ENCODE measurements at regions not wholly inside any gene's neighbourhood (a gene's known extent, or its start where the extent isn't known, plus 50 kb on each side); places are given as distances from the start of the nearest gene placed in this dataset.

DNA sequence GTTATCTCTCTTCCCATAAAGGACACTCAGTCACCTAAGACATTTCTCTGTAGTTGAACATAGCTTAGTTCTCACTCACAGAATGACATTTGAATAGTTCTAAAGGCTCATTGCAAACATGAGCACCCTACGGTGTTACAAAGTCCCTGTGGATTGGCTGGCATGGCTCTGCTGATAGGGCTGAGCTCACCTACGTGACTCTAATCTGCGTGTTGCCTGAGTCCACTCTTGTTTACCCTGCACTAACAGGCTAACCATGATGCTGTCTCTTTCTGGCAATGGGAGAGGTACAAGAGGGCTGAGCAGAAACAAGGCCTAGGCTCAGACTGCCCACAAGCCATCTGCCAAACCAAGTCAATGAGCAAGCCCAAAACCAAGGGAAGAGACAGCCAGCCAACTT lies 103.6 kb downstream of the PALM2AKAP2 start:
- no peak for DNase-seq (ENCODE audit: low read depth, low spot score)

DNA sequence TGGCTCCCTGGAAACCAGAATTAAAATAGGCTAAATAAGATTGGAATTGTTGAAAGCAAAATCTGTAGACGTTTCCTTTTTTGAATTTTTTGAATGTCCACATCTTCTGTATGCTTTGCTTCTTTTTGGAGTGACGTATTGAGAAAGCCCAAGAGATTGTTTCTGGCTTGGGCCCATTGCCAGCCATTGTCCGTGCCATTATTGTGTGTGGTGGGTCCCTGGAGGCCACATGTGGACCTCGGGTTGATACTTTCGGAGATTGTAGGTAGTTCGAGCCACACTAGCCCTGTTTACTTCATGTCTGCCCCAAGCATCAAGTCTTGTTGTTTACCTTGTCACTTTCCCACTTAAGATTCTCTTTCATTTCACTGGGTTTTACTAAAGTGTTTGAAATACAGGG lies 106.0 kb downstream of the PALM2AKAP2 start:
- DNase-seq (ENCODE audit: low read depth, low spot score), result no peak

DNA sequence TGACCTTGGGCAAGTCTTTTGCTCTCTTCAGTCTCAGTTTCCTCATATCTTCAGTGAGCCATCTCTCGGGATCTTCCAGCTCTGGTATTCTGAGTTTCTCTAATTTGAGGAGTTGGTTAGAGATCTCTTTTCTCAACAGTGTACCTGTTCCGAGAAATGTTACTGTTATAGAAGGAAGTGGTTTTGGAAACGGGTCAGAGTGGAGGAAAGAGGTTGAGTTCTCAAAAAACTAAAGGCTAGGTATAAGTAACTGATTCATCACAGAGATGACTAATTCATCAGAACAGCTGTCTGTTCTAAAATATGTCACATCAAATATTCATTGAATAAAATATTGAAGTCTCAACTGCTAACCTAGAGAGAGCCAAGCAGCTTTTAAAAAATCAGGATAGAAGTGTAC lies 106.6 kb downstream of the PALM2AKAP2 start:
- DNase-seq (ENCODE audit: low read depth, low spot score), result no peak

DNA sequence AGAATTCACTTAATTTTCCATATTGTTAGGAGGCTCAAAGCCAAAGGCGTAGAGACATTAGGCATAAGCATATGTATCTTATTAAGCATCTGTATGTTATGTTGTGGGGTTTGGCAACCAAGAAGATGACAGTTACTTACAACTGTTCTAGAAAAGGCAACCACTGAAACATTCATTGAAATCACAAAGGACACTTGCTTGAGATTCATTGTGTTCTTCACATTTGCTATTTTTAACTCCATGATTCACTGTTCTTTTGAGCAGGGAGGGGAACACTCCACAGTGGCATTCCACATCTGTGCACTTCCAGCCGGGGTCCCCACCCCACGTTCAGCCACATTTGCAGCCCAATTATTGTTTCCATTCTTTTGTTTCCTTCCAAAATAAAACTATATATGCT lies 107.1 kb downstream of the PALM2AKAP2 start:
- no peak for DNase-seq (ENCODE audit: low read depth, low spot score)

DNA sequence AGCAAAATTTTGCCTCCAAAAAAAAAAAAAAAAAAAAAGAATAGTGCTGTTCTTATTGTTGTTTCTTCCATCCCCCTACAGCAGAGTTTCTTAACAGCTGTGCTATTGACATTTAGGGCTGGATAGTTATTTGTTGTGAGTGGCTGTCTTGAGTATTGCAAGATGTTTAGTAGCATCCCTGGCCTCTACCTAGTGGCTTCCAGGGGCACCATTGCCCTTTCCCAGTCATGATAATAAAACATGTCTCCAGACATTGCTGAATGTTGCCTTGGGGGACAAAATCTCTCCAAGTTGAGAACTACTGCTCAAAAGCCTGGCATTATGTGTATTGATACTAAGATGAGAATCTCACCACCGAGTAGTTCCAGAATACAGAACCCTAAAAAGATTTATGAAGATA lies 108.7 kb downstream of the PALM2AKAP2 start:
- no peak for DNase-seq (ENCODE audit: low read depth, low spot score)

DNA sequence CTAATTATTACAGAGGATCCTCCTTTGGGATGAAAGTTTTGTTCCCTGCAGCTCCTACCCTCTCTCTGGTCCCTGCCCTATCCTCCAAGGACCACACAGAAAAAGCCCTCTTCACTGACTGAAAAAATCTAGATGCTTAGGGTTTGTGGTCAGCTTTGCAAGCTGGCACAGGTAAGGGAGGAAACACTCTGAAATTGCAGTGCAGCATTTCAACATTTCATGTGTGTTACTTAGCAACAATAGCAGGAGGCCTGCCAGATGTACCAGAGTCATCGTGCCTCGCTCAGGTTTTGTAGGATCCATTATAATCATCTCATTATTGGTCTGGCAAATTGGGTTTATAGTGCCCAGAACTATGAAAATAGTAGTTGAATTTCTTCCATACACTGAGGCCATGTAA lies 109.5 kb downstream of the PALM2AKAP2 start:
- no peak for DNase-seq (ENCODE audit: low read depth, low spot score)

DNA sequence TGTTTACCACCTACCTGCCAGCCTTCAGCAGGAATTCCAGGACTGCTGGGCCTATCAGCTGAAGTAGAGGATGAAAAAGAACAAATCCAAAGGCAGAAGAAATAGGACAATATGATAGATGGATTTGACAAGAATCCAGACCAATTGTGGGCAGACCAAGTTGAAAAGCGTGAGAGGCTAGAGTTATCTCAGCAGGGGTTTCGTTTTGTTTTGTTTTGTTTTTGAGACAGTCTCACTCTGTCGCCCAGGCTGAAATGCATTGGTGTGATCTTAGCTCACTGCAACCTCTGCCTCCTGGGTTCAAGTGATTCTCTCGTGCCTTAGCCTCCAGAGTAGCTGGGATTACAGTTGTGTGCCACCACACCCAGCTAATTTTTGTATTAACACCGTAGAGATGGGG lies 113.2 kb downstream of the PALM2AKAP2 start:
- no peak for DNase-seq (ENCODE audit: low read depth, low spot score)

DNA sequence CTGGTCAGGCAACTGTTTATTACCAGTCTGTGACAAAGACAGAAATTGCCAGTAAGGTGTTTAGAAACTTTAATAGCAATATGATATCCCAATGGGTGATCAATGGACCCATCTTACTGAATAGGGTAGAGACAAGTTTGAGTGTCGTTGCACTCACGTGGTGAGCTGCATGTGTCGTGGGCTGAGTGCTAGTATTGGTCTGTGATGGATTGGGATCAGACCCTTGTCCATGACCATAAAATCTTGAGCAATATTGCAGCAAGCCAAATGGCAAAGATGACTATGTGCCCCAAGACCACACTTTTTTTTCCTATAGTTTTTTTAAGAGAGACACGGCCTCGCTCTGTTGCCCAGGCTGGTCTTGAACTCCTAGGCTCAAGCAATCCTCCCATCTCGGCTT lies 114.5 kb downstream of the PALM2AKAP2 start:
- DNase-seq (ENCODE audit: low read depth, low spot score), result no peak

DNA sequence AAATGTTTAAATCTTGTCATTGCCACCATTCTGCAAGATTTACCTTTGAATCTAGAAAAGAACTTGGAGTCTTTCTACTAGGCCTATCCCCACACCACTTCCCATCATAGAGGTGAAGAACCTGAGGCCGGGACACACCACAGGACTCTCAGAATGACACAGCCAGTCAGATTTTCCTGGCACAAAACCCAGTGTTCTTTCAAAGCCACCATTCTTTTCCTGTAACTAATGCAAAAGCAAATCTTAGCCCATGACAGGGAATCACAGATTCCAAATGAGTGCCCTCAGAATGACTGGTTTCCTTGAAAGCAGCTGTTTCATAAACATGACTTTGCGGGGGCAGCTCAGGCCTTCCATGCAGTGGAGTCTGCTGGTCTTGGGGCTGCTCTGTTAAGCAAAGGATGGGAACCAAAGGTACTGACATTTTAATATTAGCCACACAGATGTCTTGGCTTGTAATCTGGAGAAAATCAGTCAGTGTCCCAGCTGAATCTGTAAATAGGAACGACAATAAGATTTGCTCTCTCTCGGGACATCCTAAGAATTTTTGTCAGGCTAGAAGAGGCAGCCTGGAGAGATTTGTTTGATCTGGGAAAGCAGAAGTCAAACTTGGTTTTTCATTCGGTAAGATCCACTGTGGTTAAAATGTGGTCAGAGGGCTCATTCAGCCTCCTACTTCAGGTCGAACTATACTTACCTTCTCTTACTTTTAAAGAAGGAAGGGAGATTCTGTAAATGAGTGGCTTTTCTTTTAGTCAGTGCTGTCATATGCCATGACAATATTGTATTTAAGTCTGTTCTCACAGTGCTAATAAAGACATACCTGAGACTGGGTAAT lies 115.1 kb downstream of the PALM2AKAP2 start:
- no peak for DNase-seq (ENCODE audit: low read depth, low spot score)

DNA sequence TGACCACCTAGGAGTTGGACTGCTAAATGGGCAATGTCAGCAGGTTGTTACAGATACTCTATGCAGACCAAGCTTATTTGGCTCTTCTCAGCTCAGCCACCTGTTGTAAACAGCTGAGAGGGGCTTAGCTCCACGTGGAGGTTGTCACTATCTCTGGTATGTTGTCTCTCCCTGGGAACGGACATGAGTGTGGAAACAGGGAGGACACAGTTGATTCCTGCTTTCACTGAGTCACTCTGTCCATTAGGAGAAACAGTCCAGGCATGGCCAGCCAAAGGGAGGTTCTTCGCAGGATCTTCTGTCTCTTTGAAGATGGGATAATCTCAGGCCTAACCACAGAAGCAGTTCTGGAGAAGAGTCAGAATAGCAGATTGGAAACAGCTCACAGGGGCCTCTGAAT lies 121.2 kb downstream of the PALM2AKAP2 start:
- DNase-seq (ENCODE audit: low read depth, low spot score), result no peak

DNA sequence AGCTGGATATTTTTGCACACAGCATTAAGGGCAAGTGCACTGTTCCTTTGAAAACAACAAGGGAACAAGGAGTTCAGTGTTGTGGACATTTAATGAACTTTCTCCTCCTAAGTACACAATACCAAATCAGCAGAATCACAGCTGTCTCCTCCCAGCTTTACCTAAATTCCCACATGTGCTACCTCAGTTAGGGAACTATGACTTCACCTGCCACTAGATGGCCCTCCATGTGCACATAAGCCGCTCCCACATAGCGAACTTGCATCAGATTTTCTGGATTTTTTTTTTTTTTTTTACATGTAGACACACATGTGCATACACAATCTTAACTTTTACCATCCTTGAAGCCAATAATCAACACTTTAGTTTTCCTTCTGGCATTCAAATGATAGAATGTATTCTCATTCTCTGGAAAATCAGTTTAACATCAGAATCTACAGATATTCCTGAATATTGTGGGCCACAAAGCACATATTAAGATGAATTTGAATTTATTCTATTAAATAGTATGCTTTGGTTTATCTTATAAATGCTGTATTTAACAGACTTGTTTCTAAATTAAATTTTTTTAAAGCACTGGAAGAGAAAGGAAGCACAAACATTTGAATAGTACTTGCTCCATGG lies 123.6 kb downstream of the PALM2AKAP2 start:
- DNase-seq (ENCODE audit: low read depth, low spot score), result no peak

DNA sequence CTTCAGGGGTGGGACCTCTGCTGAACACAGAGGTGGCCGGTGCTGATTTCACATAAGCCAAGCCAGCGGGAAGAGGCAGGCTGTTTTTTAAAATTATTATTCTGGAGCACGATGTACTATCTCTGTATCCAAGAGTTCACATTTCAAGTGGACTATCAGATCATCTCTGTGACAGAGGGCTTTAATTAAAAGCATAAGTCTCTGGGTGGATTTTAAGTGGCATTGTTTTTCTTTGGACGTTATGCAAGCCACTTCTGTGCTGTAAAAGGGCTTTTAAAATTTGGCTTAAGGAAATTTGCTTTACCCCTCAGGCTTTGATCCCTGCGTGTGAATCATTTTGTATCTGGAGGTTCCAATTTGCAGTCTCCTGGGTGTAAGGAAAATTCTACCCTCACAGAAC lies 124.7 kb downstream of the PALM2AKAP2 start:
- no peak for DNase-seq (ENCODE audit: low read depth, low spot score)

DNA sequence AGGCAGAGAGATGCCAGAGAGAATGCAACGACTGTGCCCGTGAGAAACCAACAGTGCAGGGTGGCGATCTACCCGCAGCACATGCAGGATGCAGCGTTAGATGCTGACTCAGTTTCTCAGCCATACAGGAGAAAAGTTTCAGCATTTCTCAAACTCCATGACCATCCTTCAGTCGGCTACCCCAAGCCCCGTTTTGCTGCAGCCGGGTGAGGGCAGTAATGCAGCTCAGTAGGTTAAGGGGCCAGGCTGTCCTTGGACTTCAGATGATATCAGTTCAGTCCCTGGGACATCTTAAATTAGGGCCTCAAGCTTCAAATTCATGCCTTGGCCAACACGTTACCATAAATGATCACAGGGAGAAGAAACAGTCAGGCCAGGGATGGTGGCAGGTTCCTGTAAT lies 125.5 kb downstream of the PALM2AKAP2 start:
- no peak for DNase-seq (ENCODE audit: low read depth, low spot score)

DNA sequence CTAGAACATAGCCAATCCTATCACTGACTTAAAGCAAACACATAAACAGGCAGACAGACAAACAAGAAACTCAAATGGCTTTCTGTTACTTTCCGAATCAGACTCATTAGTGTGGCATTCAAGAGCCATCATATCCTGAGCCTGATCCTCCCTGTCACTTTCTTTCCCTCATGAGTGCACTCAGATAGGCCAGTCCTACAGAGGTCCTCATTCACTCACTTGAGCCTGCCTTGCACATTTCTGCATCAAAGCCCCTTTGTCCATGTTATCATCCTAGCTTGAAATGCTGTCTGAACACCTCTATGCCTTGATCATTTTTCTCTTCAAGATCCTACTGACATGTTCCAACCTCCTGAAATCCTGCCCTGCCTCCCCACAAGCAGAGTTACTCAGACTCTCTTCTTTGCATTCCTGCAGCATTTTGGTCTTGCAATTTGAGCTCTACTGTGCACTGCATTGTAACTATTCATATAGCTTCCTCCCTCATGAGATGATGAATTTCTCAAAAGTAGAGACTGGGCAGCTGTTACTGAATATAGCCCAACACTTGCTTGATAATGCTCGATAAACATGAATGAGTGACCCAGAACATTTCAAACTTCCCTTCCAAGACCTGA lies 126.9 kb downstream of the PALM2AKAP2 start:
- DNase-seq (ENCODE audit: low read depth, low spot score), result no peak

DNA sequence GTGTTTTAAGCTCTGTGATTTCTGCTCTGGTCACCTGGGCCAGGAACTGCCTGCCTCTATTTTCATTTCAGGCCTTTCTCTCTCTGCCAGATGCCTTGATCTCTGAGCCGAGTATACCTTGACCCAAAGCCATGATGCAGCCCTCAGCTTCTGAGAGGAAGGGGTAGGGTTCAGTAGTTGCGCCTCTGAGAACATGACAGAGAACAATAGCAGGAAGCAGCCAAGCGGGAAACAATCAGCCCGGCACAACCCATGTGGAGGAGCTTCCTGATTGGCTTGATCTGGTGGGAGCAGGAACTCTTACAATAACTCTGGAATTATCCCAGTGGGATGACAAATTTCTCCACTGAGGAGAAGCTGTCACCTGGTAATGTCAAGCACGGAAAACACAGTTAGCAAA lies 127.4 kb downstream of the PALM2AKAP2 start:
- DNase-seq (ENCODE audit: low read depth, low spot score), result peak; percentile 98

DNA sequence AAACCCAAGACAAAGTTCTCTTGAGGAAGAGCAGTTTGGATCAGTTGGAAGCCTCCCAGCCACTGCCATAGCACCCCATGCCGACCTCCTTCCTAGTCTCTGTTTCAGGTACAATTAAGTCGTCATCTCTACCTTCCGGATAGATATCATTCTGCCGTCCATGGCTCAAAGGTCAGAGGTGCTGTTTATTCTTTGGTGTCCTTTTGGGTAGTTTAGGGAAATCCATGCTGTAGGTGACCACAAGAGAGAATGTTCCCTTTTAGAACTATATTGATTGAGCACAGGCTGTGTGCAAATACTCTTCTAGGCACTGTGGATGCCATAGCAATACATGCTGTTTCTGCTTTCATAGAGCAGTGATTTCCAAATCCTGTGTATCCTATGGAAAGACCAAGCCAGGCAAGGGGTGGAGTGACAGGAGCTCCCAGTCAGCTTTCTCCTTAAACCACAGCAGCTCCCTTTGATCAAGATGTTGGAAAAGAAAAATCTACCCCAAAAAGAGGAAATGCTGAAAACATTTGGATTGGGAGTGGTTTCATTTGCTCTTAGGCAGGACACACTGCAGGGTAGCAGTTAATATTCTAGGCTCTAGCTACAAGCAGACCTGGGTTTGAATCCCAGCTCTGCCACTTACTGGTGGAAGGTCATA lies 127.9 kb downstream of the PALM2AKAP2 start:
- DNase-seq (ENCODE audit: low read depth, low spot score), result no peak

DNA sequence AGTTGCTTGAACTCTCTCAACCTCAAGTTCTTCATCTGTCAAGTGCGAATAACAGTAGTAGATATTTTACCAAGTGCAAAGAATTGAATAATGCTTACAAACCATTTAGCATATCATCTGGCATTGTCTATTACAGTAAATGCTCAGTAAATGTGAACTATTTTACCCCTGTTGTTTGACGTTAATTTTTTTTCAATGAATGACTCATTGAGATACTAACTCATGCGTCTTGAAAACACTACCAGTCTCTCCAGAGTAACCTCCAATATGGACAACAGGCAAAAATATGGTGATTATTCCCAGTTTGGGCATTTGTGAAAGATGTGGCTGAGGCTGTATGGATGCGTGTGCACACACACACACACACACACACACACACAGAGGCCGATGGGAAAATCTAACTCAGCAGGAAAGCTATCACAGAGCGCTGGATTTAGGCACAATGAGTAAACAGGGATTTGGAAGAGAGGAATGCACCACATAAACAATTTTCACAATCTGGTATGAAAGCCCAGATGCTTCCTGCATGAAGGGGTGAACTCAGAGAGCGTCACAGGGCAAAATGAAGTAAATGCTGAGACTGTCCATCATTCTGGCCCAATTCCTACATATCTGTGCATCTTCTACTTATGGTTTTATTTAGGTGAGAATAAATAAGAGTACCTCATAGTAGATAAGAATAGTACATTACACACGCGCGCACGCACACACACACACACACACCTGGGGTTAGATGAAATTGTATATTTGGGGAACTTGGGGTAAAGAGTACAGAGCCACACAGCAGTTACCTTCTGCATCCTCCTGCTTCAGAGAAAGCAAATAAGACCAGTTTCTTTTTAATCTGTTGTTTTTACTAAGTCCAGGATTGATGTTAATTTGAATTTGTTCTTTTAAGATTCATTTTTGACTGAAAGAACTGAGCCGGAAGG lies 128.7 kb downstream of the PALM2AKAP2 start:
- peak; percentile 83 for DNase-seq (ENCODE audit: low read depth, low spot score)

DNA sequence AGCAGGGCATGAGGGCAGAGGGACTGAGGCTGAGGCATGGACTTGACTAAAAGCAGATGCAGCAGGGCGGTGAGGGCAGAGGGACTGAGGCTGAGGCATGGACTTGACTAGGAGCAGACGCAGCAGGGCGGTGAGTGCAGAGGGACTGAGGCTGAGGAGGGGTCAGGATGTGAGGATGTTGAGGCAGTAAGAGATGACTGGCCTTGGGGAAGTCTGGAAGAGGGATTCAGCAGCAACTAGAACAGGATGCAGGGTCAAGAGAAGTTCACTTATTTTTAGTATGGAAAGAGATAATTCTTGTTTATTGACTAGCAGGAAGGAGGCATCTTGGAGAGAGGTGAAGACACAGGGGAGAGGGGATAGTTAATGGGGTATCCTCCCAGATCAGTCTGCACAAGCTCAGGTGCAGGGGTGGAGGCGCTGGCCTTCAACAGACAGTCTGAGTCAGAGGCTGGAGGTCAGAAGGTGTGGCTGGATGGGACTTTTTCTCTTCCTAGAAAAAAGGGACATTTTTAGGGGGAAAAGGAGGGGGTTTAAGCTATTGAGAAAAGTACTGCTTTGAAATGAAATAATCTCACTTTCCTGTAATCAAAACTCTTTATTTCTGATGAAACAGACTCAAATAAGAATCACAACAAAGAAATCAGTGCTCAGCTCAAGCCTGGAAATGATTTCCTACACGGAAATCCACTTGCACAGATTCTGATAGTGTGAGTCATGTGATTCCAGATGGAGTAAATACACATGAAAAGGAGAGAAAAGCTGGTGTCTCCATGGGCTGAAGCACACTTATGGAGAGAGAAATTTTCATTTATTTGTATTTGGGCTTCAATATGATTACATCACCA lies 130.9 kb downstream of the PALM2AKAP2 start:
- DNase-seq (ENCODE audit: low read depth, low spot score), result peak; percentile 77

DNA sequence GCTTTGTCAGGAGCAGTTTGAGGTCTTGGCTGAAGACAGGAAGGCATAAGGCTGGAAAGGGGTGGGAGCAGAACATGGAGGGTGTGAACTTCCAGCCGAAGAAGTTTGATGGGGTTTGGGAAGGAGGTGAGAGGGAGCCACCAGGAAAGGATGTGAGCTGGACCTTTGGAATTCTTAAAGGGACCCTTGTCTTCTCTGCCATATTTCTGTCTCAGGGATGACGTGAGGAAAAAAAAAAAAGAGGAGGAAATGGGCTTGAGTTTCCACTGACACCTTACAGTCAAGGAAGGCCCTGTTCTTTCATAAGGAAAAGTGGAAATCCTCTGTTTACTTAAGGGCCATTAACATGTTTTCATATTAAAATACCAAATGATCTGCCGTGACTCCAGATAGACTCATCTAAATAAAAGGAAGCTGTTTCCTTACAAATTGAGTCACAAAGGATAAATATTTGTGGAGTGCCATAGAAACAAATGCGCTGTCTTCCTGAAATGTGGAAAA lies 132.1 kb downstream of the PALM2AKAP2 start:
- DNase-seq (ENCODE audit: low read depth, low spot score), result peak; percentile 88

All from pulmonary artery endothelial cell (primary cell).